ENCODE measurements at regions not wholly inside any gene's neighbourhood (a gene's known extent, or its start where the extent isn't known, plus 50 kb on each side); places are given as distances from the start of the nearest gene placed in this dataset.
"Not testable (repeated sequence)": the region's sequence is repeated elsewhere in the genome, so short reads cannot be mapped to it uniquely, and the experiment has no call there.

DNA sequence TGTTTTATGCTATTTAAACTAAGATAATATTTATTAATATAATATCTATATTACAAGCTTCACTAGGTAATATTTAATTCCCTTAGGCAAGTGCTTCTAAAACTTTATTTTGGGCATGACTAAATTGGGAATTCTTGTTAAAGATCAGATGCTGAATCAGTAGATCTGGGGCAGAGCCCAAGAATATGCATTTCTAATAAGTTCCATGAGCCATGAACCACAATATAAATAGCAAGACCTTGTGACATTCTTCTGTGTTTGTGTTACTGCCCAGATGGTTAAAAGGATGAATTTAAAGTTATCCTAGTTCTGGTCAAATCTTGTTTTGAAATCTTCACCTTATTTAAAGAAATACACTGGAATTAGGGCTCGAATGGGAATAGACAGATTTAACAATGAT, 258.4 kb upstream of the CACNA2D1 start:
- DNase-seq: no peak

DNA sequence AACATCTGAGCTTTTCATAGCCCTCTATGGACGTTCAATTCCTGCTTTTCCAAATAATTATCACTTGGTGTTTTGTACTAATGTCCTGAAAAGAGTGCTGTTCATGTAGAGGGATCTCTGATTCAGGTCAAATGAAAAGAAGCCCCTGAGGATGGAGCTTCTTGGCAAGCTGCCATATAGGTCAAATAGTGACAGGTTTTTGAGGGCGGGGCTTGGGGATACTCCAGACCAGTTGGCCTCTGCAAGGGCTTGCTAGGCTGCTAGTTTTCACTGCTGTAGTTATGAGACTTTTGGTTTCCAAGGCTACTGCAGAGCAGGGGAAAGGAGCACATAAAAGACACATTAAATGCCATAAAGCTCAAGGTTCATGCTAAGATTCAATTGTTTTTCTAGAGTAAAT, 257.2 kb upstream of the CACNA2D1 start:
- DNase-seq: no peak

DNA sequence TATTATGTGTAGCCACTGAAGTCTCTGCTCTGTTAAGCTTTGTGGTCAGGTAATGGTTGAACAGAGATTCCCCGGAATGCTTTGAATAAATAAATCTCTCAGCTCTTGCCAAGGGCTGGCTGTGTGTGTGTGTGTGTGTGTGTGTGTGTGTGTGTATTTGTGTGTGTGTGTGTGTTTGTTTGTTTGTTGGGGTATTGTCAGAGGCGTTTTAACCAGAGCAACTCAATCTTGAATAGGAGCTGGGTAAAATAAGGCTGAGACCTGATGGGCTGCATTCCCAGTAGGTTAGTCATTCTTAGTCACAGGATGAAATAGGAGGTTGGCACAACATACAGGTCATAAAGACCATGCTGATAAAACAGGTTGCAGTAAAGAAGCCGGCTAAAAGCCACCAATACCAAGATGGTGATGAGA, 256.2 kb upstream of the CACNA2D1 start:
- no peak for DNase-seq

DNA sequence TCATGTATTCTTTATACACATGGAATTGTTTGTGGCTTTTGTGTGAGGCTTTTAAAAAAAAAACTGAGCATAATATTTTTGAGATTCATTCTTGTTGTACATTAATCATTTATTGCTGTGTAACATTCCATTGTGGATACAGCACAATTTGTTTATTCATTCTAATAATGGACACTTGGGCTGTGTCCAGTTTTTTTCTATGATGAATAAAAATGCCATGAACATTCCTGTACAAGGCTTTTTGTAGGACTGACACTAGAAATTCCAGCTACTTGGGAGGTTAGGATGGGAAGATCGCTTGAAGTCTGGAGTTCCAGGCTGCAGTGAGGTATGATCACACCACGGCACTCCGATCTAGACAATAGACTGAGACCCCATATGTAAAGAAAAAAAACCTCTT, 254.3 kb upstream of the CACNA2D1 start:
- DNase-seq: no peak

DNA sequence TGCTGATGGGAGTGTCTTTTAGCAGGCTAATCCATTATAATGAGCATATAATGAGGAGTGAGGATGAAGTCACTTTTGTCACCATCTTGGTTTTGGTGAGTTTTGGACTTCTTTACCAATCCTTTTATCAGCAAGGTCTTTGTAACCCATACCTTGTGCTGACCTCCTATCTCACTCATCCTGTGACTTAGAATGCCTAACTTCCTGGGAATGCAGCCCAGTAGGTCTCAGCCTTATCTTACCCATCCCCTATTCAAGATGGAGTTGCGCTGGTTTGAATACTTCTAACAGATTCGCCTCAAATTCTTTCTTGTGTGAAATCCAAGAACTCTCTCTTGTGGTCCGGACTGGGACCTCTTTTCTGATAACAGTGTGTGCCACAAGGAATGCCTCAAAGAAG, 253.1 kb upstream of the CACNA2D1 start:
- no peak for DNase-seq

DNA sequence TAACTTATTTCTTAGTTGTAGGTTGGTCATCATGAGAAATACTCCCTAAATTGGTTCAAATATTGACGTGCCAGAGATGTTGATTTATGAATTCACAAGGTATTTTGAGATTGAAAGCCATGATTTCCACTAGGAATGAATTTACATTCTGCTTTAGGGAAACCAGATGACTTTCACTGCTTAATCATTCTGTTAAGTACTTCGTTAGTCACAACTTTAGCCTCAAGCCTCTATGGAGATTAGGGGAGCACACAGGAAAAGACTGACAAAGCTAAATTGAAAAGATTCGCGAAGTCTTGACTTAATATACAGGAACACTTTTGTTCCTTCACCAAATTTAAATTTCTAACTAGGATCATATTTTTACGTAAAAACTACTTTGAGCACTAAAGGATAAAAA, 250.4 kb upstream of the CACNA2D1 start:
- DNase-seq: no peak

DNA sequence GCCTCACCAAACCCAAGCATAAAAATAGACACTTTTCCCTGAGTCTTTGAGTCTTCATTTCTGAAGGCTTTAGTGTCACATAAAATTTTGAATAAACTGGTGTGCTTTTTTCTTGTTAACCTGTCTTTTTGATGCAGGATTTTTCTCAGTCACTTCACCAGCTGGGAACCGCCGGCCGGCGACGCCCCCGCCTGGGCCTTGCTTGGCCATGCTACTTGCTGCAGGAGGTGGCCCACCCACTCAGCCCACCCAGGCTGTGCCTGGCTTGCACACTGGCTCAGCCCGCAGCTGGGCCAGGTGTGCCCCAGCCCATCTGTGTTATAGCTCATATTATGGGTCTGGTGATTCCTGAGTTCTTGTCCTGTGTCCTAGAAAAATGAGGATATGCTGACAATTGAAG, 247.4 kb upstream of the CACNA2D1 start:
- DNase-seq: no peak

DNA sequence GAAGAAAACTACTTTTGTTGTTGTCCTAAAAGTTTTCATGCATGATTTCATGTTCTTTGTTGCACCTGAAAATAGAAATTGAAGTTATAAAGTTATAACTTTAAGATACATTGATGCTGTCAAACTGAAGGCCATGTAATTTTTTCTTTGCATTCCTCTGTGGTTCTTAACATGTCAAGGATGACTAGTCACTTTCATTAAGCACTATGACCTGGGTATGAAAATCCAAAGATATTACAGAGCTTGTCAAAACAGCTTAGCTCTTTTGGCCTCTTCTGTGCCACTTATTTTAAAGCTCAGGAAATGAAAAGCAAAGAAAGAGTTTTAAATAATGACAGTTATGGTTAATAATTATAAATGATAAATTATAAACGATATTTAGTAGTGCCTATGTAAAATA, 241.6 kb upstream of the CACNA2D1 start:
- DNase-seq: no peak

DNA sequence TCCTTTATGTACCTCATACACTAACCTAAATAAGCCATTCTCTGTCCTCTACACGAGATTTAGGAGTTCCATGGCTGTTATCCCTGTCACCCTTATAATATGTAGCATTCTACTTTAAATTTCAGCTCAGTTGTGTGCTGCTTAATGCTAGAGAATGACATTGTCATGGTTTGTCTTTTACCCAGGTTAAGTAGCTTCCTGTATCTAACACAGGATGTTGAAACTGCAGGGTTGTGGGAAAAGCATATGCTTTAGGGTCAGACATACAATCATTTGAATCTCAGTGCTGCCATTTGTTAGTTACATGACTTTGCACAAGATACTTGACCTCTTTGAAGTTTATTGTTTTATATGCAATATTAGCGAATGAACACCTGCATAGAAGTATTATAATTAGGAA, 235.1 kb upstream of the CACNA2D1 start:
- DNase-seq: no peak

DNA sequence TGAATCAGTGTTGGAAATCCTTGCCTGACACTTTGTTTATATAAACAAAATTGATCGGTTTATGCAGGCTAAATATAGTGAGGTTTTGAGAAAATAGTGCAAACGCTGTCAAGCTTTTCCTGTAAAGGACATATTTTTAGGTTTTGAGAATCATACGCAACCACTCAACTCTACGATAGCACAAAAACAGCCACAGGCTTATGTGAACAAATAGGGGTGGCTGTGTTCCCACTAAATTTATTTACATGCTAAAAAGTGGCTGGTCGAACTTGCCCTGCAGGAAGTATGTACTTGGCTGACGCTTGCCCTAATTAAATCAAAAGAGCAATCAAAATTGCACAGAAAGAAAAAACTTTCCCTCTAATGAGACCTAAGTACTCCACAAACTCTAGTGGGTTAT, 234.7 kb upstream of the CACNA2D1 start:
- no peak for DNase-seq

DNA sequence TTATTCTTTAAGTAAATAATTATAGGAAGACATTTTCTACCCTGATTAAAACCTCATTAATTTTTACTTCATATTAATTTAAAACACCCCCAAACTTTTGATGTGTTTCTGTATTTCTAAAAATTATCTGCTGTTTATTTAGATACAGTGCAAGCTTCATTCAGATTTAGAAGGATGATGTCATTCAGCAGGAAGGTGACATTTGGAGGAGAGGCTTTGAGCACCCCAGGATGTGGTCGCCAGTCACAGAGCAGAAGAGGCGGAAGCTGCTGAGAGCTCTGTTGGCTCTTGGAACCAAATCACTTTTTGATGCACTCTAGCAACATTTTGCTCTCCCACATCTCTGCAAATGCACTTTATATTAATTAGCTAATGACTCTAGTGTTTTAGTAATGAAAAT, 233.9 kb upstream of the CACNA2D1 start:
- DNase-seq: no peak

DNA sequence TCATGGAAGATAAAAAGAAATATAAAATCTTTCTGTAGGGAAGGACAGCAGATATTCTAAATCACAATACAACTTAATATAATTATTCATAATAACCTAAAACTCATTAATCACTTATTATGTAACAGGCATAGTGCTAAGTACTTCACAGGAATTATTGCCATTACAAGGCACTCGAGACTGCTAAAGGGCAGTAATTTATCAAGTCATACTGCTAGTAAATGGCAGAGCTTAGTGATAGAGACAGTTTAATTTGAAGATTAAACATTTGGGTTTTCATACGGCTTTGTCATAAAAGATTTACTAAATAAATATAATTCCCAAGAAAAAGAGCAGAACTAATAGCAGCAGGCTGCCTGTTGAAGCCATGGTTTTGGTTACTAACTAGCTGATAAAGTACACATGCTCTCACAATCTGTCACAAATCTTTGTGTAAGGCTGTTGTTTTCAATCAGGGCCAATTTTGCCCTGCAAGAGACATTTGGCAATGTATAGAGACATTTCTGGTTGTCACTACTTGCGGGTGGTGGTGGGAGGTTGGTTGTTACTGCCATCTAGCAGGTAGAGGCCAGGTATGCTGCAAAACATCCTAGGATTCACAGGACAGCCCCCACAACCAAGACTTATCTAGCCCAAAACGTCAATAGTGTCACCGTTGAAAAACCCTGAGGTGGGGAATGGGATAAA, 233.3 kb upstream of the CACNA2D1 start:
- DNase-seq: peak; percentile 96

DNA sequence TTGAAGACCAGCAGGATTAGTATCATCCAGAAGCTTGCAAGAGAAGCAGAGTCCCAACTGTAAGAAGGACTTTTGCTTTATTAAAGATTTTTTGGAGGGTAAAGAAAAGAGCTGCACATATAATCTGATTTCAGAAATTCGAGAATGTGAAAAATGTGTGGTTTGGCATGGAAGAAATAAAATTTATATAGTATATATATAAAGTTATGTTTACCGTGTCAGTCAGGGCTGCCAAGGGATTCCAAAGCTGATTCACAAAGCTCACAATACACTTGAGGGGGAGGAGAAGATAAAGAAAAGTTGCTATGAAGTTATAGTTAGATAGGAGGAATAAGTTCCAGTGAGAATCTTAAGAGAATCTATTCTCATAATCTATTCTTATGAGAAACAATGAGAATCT, 231.8 kb upstream of the CACNA2D1 start:
- no peak for DNase-seq

DNA sequence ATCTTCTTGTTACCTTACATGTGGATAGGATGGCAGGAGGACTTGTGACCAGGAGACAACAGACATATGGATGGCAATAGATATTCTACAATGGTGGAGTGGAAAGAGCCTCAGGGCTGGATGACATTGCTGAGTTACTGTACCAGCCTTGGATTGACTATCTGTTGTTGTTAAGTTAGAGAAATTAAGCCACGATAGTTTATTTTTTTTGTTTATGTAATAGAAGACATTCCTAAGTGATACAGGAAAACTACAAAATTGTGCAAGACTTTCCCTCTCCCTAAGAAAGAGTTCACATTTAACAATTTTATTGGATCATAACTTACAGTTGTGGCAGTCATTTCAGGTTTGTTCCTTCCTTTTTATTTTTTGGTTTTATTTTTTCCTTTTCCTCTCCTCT, 230.7 kb upstream of the CACNA2D1 start:
- no peak for DNase-seq

DNA sequence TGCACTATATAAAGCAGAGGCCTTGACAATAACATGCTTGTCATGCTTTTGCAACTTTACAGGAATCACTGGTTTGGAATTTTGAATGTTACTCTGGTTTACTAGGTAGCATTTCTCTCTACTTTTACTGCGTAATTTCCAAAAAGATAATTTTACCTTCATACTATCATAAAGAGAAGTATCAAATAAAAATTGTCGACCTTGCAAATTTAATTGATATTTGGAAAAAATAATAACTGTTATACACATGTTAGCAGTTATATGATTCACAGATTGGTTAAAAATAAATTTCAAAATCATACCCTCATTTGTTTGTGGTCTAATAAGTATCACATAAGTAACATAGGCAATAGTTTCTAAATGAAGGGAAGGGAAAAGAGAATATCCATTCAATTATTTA, 228.5 kb upstream of the CACNA2D1 start:
- DNase-seq: no peak

DNA sequence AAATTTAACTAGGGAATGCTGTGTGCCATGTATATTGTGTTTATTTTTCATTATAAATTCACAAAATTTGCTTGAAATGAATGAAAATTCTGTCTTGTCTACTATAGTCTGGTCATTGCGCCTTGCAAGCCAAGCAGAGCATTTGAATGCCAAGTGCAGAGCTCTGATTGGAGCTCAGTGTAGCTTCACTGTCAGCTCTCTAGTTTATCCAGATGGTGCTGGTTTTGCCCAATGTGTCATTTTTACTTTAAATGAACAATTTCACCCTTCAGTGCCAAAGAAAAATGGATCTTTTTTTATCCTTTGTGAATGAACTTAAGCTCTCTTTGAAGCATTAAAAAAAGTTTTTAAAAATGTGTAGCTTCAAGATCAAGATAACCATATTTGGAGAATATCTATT, 225.6 kb upstream of the CACNA2D1 start:
- DNase-seq: no peak

DNA sequence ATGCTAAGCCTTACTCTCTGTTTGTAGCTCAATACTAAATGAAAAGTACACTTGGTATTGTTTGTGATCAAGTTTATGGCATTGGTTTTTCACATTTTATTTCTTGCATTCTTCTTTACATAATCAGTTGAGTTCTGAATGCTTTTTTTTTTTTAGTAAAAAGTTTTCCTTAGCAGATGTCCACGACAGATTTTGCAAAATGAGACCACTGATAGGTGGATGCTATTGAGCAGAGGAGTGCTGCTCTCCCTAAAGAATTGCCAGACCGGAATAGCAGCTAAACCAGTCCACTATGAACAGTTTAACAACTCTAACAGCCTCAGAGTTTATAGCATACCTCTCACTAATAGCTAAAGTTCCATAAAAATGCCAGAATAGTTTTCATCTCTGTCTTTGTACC, 225.1 kb upstream of the CACNA2D1 start:
- no peak for DNase-seq

DNA sequence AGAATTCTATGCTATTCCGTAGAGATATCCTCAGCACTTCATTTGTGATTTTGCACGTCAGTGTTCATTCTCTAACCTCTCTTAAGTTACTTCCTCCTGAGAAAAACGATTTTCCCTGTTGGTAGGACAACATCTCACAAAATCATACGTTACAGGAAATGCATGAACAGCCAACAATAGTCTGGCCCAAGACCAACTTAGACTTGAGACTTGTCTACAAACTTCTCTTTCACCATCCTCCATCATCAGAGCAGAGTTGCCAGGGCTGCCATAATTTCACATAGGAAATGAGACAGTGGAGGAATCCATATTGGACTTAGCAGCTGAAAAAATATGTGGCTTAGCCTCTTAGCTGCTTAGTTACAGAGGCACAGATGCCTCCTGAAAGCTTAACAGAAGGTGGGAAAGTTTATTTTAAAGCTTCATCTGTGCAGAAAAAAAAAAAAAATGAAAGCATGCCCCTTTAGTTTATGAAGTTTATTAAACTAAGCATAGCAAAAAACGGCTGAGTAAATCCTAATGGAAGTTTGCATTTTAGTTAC, 222.5 kb upstream of the CACNA2D1 start:
- no peak for DNase-seq

DNA sequence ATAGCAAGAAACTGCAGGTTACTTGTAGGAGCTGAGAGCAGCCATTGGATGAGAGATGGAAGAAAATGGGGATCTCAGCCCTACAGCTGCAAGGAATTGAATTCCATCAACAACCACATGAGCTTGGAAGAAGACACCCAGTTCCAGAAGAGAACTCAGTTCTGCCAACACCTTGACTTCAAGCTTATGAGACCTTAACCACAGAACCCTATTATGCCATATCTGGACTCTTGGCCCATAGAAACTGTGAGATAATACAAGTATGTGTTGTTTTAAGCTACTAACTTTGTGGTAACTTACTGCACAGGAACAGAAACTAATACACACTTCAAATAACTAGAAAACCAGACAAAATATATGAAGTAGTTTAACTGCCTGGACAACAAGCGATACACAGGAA, 212.4 kb upstream of the CACNA2D1 start:
- DNase-seq: no peak

DNA sequence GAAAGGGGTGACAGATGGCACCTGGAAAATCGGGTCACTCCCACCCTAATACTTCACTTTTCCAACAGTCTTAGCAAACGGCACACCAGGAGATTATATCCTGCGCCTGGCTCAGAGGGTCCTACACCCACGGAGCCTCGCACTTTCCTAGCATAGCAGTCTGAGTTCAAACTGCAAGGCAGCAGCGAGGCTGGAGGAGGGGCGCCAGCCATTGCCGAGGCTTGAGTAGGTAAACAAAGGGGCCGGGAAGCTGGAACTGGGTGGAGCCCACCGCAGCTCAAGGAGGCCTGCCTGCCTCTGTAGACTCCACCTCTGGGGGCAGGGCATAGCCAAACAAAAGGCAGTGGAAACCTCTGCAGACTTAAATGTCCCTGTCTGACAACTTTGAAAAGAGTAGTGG, 206.5 kb upstream of the CACNA2D1 start:
- DNase-seq: not testable (repeated sequence)

DNA sequence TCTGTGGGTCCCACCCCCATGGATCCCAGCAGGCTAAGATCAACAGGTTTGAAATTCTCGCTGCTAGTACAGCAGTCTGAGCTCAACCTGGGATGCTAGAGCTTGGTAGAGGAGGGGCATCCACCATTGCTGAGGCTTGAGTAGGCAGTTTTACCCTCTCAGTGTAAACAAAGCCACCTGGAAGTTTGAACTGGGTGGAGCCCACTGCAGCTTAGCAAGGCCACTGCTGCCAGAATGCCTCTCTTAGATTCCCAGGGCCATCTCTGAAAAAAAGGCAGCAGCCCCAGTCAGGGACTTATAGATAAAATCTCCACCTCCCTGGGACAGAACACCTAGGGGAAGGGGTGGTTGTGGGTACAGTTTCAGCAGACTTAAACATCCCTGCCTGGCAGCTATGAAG, 190.0 kb upstream of the CACNA2D1 start:
- no peak for DNase-seq

DNA sequence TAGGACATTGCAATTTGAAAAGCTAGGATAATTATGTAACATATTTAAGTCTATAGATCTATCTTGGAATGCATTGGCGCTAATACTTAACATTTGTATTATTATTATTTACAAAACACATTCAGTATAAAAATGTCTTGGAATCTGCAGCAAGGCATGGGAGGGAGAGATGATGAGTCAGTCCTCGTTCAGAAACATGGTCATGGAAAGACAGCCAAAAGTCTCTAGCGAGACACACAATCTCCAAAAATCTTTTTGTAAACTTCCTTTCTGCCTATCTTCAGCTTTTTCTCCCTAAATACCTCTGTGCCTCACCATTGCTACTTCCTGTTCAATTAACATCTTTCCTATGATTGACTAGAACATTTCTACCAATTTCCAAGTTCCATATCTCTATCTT, 188.4 kb upstream of the CACNA2D1 start:
- no peak for DNase-seq

DNA sequence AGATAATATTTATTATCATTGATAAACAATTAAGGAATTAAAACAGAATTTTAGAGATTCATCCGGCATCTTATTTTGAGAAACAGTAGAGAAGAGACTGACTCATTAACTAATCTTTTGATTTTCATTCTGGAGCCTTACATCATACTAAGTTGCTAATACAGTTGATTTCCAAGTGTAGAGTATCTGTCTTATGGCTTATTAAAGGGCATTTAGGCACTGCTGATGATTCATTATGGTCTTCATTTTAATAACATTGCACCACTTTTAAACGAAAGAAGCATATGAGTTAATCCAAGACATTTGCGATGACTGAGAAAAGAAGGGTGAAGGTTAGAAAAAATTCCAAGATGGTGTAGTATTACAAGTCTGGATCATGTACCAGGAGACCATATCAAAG, 186.0 kb upstream of the CACNA2D1 start:
- DNase-seq: no peak

DNA sequence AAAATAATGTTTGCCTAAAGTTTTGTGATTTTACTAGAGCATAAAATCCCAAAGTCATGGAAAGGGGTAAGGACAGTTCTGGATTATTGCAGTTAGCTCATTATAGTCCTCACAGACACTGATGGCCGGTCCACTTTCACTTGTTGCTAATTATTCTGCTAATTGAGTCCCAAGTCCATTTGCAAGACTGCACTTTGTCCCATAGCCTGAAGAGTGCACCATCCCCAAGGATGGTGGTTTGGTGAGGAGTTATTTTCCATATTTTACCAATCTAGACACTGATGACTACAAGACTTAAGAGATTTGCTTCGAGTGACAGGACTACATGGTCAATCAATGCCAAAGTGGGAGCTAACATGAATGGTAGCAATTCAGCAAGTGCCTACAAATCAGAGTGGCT, 181.8 kb upstream of the CACNA2D1 start:
- DNase-seq: no peak

DNA sequence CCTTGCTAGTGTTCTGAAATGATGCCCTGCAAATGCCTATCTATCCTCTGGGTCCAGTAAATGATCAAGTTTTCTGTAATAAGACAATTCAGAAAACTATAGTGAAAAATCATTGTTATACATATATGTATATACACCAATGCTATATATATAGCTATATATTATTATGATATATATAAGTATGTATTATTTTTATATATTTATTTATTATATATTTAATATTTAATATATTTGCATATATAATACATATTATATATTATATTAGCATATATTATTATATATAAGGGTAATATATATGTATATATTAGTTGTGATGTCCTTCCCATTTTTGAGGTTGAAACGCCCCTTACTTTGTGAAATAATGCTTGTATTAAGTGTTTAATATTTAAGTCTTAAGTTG, 181.4 kb upstream of the CACNA2D1 start:
- no peak for DNase-seq

DNA sequence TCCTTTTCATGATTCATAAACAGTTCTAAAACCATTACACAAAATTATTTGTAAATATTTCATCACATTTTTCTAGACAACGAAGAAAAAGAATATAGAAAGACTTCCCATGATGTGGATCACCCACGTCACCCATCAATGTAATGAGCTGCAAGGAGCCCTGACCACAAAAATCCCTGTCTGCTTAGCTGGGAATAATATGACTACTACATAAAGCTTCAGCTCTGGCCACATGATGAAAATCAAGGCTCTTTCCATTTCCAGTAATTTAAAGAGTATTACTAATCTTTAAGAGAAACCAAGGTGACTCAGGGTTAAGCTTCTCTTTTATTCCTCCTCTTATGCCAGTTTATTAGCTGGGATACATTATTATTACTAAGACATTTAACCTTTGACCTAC, 180.8 kb upstream of the CACNA2D1 start:
- no peak for DNase-seq
